ENCODE measurements at regions not wholly inside any gene's neighbourhood (a gene's known extent, or its start where the extent isn't known, plus 50 kb on each side); places are given as distances from the start of the nearest gene placed in this dataset.

- no peak overlapping the region for H3K4me3 ChIP-seq (ENCODE audit: low read depth, low read length)
- DNase-seq (ENCODE audit: low read depth): no peak
- TF ChIP-seq CTCF (IDR thresholded peaks at IDR 0.05; ENCODE audit: insufficient read depth, low read depth, low read length, missing control alignments): no peak
Observed at GRCh38 chr4:100130964-100131363, 59.3 kb downstream of the DDIT4L start.

DNA sequence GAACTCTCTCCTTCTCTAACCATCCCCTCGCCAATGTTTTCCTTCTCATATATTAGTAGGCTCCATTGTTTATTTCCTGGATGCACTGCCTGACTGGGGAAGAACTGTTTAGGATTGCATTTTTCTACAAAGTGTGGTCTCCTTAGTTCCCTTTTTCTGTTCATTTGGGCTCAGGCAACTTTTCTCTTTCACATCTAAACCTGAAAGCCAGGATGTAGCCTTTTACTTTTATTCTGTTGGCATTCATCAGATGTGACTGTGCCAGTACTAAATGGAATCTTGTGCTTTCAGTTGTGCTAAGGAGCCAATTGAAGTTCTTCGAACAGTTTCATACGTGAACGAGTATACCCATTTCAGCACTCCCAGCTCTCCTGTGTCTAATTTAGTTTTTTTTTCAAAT is 59.8 kb downstream of the DDIT4L start:
- DNase-seq (ENCODE audit: low read depth): no peak
- H3K4me3 ChIP-seq (ENCODE audit: low read depth, low read length): no peak overlapping the region
- no peak for TF ChIP-seq CTCF (IDR thresholded peaks at IDR 0.05; ENCODE audit: insufficient read depth, low read depth, low read length, missing control alignments)

DNA sequence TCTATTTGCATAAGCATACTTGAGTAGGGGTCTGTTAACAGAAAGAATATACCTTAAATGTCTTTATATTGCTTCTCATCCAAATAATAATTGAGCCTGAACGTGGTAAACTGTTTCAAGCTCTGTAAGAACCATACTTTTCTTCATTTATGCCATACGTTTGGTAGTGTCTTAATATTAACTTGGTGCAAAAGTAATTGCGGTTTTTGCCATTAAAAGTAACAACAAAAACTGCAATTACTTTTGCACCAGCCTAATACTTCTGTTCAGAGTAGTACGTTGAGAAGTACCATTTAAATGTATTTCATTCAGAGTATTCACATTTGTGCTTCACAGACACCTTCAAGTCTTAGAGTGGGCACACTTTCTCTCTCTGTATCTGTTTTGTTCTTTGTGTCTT is 60.5 kb downstream of the DDIT4L start:
- no peak overlapping the region for H3K4me3 ChIP-seq (ENCODE audit: low read depth, low read length)
- TF ChIP-seq CTCF (IDR thresholded peaks at IDR 0.05; ENCODE audit: insufficient read depth, low read depth, low read length, missing control alignments): no peak
- DNase-seq (ENCODE audit: low read depth): no peak

- no peak for TF ChIP-seq CTCF (IDR thresholded peaks at IDR 0.05; ENCODE audit: insufficient read depth, low read depth, low read length, missing control alignments)
- DNase-seq (ENCODE audit: low read depth): no peak
- H3K4me3 ChIP-seq (ENCODE audit: low read depth, low read length): no peak overlapping the region
Observed at GRCh38 chr4:100128338-100128737, 61.9 kb downstream of the DDIT4L start.

DNA sequence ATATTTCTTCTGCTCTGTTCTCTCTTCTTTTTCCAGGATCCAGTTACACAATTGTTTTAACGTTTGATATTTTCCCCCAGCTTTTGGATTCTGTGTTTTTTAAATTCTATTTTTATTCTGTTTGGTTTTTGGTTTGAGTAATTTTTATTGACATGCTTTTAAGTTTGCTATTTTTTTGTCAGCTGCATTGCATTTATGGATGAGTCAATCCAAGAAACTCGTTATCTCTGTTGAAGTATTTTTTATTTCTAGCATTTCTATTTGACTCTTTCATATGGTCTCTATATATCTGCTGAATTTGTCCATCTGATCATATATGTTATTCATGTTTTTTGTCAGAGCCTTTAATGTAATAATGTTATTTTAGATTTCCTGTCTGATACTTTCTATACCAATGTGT is 65.6 kb downstream of the DDIT4L start:
- no peak for TF ChIP-seq CTCF (IDR thresholded peaks at IDR 0.05; ENCODE audit: insufficient read depth, low read depth, low read length, missing control alignments)
- no peak overlapping the region for H3K4me3 ChIP-seq (ENCODE audit: low read depth, low read length)
- no peak for DNase-seq (ENCODE audit: low read depth)

DNA sequence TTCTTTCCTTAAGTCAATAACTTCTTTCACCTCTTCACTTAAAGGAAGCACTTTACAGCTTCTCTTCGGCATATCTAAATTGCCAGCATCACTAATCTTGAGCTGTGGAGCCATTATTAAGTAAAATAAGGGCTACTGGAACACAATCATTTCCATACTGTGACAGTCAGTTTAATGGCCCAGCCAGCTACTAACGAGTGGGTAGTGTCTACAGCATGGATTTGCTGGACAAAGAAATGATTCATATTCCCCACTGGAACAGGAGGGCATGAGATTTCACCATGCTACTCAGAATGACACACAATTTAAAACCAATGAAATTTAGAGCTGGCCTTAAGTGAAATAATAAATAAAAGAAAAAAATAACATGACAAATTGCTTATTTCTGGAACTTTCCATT is 72.1 kb downstream of the DDIT4L start:
- no peak overlapping the region for H3K4me3 ChIP-seq (ENCODE audit: low read depth, low read length)
- no peak for TF ChIP-seq CTCF (IDR thresholded peaks at IDR 0.05; ENCODE audit: insufficient read depth, low read depth, low read length, missing control alignments)
- no peak for DNase-seq (ENCODE audit: low read depth)

DNA sequence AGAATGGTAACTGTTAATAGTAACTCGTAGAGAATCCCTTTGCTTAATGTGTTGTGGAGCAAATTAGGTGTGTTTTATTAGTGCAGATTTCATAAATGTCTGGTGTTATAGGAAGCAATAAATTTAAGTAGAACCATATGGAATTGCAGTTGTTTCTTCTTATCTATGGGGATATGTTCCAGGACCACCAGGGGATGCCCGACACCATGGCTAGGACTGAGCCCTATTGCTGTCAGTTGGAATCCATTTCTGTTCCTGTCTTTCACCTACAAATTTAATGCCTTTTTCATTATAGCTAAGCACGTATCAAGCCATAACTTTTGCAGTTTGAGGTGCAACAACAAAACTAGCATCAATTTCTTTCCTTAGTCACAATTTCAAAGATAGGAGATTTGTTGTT is 72.5 kb downstream of the DDIT4L start:
- DNase-seq (ENCODE audit: low read depth): peak; percentile 11
- TF ChIP-seq CTCF (IDR thresholded peaks at IDR 0.05; ENCODE audit: insufficient read depth, low read depth, low read length, missing control alignments): peak; percentile 35
- no peak overlapping the region for H3K4me3 ChIP-seq (ENCODE audit: low read depth, low read length)

All from GM12865 (cell line).